ENCODE measurements at regions not wholly inside any gene's neighbourhood (a gene's known extent, or its start where the extent isn't known, plus 50 kb on each side); places are given as distances from the start of the nearest gene placed in this dataset.
A peak's percentile ranks its signal among the peaks of the same experiment; 100 is the strongest.

- no peak for TF ChIP-seq EZH2phosphoT487 (IDR thresholded peaks at IDR 0.05; ENCODE audit: unreplicated experiment)
- TF ChIP-seq CTCF (conservative IDR thresholded peaks at IDR 0.05; ENCODE audit: low read depth in 2 of 2) = no peak
- no peak for TF ChIP-seq POLR2AphosphoS5 (IDR thresholded peaks at IDR 0.05; ENCODE audit: low read depth)
- no peak for TF ChIP-seq ZNF114 (CRISPR knock-in tag; IDR thresholded peaks at IDR 0.05)
- TF ChIP-seq EZH2 (IDR thresholded peaks at IDR 0.05; ENCODE audit: low read depth, unreplicated experiment) = no peak
These were observed 268.6 kb upstream of the MVB12B start (continued) for GRCh38 chr9:126058011-126058531.

GRCh38 chr9:126058591-126058990 lies 268.0 kb upstream of the MVB12B start:
- H4K20me1 ChIP-seq (replicated peaks; ENCODE audit: insufficient read depth) = no peaks in the 10 kb centered on the region
- no peaks in the 10 kb centered on the region; the same call in 1 of the 2 replicates for H3K4me1 ChIP-seq (ENCODE audit: insufficient read depth)
- Mint-ChIP-seq H3K36me3 (ENCODE audit: low read depth) (no peaks in the 10 kb centered on the region), H3K9me3 (no peaks in the 10 kb centered on the region; the same call in 2 of the 3 replicates), H3K4me3 (no peak overlapping the region), H3K4me1 (peaks cover 30% of the 10 kb centered on the region), H3K27ac (no peak overlapping the region), H3K27me3 (ENCODE audit: insufficient read depth, low read depth, poor library complexity) (peaks cover 10% of the 10 kb centered on the region)
- no peaks in the 10 kb centered on the region for H3K79me2 ChIP-seq (replicated peaks; ENCODE audit: insufficient read depth)
- no peaks in the 10 kb centered on the region for H3K36me3 ChIP-seq (ENCODE audit: insufficient read depth)
- no peaks in the 10 kb centered on the region for H3F3A ChIP-seq (replicated peaks; ENCODE audit: low read depth)
- no peak overlapping the region for H3K27ac ChIP-seq (ENCODE audit: low read depth)
- DNase-seq (ENCODE audit: low spot score) (no peak), ATAC-seq (peak; percentile 19; the same call in 2 of the 3 replicates)
- no peak overlapping the region for H3K4me2 ChIP-seq
- H3K9me2 ChIP-seq (ENCODE audit: insufficient read depth) = no peaks in the 10 kb centered on the region
- no peak overlapping the region for H3K4me3 ChIP-seq
- H2AFZ ChIP-seq = peak overlapping the region; percentile 47; the same call in 1 of the 2 replicates
- H3K27me3 ChIP-seq (ENCODE audit: insufficient read depth) = no peaks in the 10 kb centered on the region
- TF ChIP-seq ZNF331 (CRISPR knock-in tag; IDR thresholded peaks at IDR 0.05; ENCODE audit: low read depth) (no peak), CTCF (conservative IDR thresholded peaks at IDR 0.05; ENCODE audit: low read depth in 2 of 2) (no peak), CREB1 (CRISPR knock-in tag; IDR thresholded peaks at IDR 0.05; ENCODE audit: low read depth) (no peak), STAT1 (IDR thresholded peaks at IDR 0.05; ENCODE audit: unreplicated experiment) (no peak), EZH2phosphoT487 (IDR thresholded peaks at IDR 0.05; ENCODE audit: unreplicated experiment) (no peak), ZNF462 (CRISPR knock-in tag; IDR thresholded peaks at IDR 0.05) (no peak), EZH2 (IDR thresholded peaks at IDR 0.05; ENCODE audit: low read depth, unreplicated experiment) (no peak), ETS1 (IDR thresholded peaks at IDR 0.05) (no peak), POLR2AphosphoS5 (IDR thresholded peaks at IDR 0.05; ENCODE audit: low read depth) (no peak)

Data from GM23338 (cell line).